NCI-H748 (cell line): ENCODE measurements at regions not wholly inside any gene's neighbourhood (a gene's known extent, or its start where the extent isn't known, plus 50 kb on each side); places are given as distances from the start of the nearest gene placed in this dataset.
A peak's percentile ranks its signal among the peaks of the same experiment; 100 is the strongest.

Experiments
- DNase-seq: peaks from one replicate; lab custom pipeline; 2025; ENCODE audit not compliant: unreplicated experiment; lab: John Stamatoyannopoulos, UW

DNA sequence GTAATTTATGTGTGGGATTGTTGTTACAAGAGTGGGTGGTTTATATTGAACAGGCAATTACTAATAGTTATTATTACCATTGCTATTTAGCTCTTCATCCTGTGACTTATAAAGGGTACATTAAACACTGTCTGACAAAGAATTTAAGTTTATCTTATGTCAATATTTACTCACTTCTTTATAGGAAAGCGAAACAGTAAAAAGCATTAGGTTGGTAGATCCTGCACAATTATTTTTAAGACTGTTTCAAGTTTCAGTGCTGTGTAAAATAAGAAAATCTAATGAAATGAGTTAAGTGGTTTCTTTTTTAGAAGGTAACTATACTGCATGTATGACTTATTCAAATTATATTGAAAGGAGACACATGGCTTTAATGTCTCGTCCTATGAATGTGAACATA is 135.8 kb upstream of the MAP3K7 start:
- DNase-seq, result no peak

DNA sequence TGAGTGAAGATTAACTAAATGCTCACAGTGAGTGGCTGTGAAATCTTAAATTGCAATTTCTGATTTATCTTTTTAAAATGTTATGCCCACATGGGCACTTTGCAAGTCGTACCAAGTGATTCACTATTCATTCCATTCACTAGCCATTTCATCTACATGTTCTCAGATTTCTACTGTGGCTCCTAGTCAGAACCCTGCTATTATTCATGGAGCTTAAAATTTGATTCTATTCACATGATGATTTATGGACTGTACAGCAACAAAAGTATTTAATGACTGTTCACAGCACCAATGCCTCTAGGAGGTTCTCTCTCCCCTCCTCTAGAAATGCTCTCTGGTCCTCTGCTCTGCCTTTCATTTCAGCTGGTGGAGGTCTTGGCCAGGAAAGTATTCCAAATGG is 133.5 kb upstream of the MAP3K7 start:
- no peak for DNase-seq

DNA sequence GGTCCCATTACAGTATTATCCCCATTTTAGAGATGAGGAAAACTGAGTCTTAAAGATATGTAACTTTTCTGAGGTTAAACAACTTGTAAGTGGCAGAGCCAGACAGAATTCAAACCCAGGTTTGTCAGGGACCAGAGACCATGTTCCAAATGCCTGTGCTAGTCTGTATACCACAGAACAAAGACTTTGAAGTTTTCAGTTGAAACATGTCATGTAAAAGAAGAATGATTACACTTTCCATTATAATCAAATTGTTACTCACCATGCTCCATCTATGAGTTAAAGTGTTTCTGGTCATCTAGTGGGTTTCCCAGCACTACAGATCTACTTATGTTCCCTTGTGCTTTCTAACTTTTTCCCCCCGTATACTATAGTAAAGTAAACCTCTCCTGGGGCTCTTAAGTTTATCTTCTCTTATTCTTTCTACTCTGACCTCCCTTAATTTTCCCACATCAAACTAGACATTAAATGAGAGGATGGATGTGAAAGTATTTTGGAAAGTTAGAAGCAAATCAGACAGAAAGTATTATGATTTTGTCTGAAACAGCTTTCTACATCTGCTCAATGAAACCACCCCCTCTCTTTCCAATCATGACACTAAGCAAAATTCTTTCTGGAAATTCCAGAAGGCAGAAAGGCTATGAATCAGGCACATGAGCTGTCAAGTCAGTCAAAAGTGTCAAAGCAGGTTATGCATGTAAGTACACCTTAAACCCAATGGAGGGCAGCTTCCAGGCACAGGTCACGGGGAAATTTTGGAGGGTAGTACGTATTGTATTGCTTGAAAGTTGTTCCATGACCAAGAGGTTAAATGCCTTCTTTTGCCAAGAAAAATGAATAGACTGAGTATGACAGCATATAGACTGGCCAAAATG is 132.7 kb upstream of the MAP3K7 start:
- DNase-seq, result no peak

DNA sequence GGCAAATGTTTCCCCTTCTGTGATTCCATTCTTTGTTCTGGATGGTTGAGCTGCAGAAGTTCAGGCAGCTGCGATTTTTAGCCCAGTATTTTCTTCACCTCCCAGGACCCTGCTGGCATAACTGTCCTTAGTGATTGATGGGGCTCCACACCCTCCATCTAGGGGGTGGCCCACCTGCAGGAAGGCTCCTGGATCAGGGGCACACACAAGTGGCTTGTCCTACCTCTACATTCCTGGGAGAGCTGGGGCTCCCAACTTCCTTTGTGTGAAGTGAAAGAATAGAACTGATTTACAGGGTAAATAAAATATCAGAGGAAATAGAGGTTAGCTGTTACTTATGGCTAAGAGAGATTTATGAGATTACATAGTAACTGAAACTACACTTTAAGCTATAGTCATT is 129.5 kb upstream of the MAP3K7 start:
- no peak for DNase-seq

DNA sequence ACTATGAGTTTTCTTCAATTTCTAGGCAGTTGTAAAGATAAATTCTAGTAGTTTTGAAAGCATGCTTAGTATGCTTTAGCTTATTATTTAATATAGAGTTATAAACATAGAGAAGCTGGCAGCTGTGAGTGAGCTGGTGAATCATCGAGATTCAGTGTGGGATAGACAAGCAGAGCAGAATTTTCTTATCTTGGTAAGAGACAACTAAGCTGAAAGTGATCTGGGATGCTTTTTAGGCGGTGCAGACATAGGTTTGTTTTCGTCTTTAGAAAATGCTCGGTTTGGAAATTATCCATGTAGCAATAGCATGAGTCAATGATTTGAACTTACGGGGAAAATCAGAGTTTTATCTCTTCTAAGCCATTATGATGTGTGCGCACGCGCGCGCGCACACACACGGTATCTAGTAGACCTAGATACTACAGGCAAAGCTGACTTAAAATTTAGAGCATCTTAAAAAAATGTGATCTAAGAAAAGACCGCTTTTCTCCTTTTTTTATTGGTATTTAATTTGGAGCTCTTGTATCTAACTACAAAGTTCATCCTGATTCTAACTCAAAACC is 128.3 kb upstream of the MAP3K7 start:
- DNase-seq, result no peak

DNA sequence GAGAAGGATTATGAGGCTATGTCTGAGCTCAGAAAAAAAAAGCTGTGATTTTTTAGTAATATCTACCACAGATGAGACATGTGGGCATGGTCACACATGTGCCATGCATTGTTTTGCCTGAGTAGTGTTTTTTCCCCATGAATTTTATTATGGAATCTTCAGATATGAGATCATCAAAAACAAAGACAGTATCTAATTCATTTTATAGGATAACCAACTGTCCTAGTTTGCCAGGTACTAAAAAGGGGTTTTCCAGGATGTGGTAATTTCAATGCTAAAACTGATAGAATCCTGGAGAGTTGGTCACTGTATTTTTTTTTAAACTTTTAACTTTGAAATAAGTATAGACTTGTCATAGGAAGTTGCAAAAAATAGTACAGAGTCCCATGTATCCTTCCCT is 127.4 kb upstream of the MAP3K7 start:
- no peak for DNase-seq

DNA sequence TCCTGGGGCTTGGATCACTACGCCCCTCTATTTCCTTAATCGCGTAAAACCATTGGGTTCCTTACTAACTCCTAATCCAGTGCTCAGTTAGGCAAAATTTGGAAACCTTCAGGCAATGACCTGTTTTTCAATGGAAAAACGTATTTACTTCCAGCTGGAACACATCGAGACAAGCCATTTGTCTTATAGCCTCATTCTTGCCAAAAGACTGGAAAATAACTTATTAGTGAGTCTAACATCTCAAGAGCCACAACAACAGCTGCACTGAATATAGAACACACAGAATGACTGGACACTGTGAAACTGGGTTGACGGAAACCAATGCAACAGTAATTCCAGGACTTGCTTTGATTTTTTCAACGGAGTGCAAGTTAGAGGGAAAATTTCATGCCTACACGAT is 125.2 kb upstream of the MAP3K7 start:
- DNase-seq, result no peak

DNA sequence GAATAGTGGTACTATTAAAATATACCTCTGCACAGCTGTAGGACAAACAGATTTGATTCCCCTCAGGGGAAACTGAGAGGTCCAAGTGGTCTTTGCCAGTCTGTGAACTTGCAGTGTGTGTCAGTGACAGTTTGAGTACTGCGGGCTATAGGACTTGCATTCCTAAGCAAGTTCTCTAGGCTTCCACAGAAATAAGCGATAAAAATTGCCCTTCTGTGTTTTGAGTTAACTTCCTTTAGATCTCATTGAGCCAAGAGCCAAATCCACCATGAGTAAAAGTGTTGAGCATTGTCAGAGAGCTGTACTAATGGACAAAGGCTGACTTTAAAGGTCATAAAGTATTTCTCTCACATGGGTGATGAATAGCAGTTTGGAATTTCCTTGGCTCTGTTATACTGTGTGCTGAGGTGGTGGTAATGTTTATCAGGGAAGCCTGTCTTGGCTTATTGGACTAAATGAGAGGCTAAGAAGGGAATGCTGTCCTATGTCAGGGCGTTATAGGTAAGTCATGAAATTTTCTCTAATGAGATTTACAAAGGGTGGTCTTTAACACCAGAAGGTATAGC is 122.6 kb upstream of the MAP3K7 start:
- no peak for DNase-seq

DNA sequence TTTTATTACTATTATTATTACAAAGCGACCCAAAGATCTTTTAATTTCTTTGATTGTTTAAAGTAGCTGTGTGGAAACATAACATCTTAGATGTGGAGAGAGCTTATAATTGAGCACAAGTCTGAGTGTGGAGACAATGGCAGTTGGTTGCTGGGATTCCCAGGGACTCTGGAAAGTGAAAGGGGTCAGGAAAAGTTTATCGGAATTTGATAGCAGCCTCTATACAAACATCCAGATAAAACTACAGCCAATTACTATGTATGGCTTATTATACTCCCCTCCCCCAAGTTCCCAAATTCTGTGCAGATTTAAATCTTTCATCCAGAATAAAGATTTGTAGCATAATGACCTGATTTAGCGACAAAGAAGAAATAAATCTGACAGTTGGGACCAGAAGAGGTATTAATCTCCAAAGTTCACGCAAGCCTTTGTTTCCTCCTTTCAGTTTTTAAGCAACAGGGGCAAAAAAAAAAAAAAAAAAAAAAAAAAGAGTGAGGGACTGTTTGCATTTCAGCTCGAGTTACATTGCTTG is 121.4 kb upstream of the MAP3K7 start:
- DNase-seq, result no peak

DNA sequence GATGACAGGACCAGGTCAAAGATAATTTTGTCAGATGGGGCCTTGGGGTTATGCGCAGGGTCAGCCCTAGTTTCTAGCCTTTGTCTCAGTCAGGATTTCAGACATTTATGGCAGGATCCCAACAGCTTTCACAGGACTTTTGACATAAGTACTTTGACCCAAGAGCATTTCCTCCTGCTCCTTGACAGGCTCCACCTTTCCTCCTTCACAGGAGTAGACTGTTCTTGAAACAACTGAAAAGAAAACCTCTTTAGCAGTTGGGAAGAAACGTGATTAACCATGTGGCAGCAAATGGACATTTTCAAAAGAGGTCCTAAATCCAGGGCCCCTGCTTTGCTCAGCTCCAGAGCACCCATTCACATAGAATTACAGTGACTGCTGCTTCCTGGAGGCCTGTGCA is 120.4 kb upstream of the MAP3K7 start:
- no peak for DNase-seq

DNA sequence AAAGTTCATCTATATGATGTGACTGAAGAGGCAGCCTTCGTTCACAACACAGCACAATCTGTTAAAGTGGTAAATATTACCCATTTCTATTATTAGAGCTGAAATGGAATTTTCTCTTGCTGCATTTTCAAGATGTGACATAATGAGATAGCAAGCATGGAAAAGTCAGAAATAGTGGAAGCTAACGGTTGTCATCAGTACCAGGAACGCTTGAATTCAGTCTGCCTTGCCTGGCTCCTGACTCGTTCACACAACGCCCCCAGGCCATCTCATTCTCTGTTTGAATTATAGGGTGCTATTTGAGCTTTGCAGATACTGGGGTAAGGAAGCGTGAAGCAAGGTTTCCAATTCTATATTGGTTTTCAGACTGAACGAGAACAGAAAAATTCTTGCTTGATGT is 116.5 kb upstream of the MAP3K7 start:
- DNase-seq, result no peak

DNA sequence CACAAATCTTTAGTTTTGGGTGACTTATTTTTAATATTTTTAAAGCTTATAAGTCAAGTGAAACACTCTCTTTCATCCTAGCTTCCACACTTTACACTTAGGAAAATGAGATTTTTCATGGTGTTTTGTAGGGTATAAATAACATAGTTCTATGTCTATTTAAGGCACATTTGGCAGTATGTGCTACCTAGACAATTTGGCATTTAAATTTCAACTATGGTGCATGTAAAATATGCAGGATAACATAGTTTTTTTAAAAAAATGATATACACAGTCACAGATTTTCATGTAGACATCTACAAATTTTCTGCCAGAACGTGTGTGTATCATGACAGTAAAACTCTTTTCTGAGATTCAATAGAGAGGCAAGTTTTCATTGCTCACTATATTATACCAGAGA is 115.1 kb upstream of the MAP3K7 start:
- DNase-seq, result no peak

DNA sequence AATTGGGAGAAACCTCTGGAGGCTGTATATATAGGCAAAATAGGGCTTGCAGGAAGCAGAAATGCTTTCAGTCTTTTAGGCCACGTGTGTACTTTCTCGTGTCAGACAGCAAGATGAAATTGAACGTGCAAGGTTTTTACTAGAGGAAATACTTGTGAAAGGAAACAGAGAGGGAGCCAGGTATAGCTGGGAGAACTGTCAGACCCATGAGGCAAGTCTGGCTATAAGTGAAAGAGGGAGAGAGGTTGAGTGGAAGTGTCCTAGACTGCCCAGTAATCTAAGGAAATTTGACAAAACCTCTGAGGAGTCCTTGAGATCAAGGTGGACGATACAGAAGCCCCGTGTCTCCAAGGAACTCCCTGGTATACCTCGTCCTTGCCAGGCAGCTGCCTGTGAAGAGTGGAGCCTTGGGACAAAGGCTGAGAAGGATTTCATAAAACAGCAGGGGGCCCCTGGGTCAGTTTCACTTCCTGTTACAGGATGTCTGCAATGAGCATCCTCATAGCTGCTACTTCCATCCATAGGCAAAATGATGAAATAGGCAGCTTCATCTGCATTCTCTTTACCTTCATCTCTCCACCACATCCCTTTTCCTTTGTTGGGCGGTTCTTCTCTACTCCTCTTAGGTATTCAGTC is 114.4 kb upstream of the MAP3K7 start:
- peak; percentile 46 for DNase-seq

DNA sequence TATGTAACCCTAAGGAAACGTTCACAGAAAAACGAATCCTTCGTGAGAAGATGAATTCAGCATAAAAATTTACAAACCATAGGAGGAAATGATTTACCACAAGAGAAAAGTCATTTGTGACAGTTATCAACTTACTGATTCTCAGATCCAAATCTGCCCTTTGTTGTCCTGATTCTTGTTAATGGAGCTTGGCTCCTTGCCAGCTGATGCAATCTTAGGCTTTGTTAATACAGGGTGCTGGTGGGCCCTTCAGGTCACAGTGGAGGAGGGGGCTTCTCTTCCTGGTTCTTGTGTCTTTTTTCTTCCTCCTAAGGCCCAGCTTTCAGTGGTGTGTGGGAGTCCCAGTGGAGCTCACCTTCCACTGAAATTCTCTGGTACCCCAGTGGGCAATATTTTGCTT is 108.4 kb upstream of the MAP3K7 start:
- DNase-seq, result peak; percentile 21

DNA sequence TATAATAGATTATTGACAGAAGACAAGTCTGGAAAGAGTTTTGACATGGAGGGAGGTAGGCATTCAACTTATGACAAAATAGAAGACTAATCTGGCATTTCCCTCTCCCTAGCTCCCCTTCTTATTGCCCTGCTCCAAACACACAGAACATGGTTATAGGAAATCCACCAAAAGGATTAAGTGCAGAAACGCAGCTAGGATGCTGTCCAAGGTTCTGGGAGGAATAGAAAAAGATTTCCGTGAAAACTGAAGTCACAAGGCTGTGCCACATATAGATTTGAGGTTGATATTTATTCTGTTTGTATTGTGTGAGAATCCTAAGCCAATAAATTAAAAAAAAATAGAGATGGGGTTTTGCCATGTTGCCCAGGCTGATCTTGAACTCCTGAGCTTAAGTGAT is 107.9 kb upstream of the MAP3K7 start:
- no peak for DNase-seq

DNA sequence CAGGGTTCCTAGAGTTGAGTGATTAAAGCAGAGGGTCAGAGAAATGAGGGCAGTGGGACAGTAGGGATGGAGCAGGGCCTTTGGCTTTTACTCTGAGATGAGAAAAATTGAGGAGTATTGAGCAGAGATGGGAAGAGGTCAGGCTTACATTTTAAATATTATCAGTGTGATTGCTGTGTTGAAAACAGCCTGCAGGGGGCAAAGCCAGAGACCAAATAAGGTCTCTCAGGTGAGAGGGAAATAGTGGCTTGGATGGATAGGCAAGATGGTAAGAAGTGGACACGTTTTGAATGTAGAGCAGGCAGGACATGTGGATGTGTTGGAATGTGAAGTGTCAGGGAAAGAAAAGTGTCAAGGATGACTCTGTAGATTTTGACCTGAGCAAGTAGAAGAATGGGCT is 105.0 kb upstream of the MAP3K7 start:
- DNase-seq, result no peak

DNA sequence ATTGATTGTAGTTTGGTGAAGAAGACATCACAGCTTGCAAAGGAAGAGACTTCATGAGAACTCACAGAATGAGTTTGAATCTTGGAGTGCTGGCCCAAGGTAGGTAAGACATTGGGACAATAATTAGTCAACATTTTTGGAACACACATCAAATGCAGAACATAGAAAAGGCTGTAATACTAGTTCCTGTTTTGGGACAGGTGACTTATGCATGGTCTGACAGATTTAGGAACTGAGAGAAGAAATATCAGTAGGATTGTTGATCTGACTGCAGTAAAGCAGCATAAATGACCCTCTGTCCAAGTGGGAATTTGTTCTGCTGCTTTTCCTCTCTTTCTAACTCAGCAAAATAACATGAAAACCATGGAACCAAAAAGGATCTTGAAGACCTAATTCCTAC is 102.3 kb upstream of the MAP3K7 start:
- DNase-seq, result no peak

DNA sequence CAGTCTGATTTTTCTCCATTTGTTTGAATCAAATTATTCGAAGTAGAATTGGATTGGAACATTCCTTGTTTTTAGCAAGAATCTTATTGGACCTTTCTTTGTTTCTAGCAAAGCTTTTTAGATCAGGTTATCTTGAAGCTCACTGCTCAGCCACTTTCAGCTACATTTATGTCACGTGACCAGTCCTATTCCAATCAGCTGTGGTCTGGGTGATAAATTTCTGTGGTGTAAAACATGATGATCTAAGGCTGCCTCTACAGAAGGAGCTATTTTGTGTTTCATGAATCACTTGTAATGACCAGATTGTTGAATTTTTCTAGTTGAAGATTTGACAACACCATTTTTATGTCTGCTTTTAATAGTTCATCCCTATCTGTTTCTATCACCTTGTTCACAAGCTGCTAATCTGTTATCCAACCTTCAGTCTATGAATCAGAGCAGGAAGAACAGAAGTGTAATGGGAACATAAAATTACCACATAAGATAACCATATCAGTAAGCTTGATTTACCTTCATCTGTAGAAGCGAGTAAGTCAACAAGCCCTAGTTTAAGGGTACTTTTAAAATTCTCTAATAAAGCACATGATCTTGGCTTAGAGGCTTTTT is 101.0 kb upstream of the MAP3K7 start:
- DNase-seq, result no peak

DNA sequence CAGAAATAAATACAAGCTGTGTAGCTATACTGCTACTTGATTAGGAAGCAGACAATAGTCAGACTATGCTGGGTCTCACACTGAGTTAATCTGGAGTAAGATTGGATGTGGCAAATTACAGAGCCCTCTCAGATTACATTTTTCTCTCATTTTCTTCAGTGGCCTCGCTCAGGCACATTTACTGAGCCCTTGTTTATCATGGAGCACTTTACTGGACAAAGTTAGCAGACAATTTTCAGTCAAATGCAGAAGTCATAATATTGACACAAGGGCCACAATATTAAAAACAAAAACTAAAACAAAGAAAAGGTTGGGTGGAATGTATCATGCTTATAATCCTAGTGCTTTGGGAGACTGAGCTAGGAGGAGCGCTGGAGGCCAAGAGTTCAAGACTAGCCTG is 95.0 kb upstream of the MAP3K7 start:
- no peak for DNase-seq

DNA sequence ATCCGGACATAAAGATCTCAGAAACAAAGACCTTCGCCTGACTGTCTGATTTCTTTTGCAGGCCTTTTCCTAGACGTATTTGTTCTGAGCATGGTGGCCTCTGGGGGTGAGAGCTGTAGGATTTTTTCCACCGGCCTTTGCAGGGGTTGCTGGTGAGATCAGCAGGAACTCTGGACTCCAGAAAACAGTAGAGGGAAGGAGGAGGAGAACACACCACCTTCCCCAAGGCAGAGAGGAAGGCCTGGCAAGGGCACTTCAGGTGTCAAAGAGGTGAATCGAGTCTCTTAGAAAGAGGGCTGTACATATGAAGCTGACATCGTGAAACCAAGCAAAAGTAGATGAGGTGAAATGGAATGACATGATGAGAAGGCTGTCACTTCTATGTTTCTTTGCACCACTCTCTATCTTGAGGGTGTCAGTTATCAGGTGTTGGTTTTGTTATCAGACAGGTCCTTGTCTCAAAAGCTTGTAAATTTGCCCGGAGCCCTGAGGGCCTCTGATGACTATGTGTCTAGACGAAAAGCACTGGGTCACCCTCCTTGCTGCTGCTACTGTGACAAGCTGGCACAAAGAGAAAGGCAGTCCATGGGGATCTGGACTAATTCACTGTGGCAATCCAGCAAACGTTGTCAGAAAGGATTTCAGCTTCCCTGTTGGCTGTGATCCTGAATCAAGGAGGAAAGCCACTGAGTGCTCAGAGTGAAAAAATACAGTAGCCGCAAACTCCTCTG is 91.3 kb upstream of the MAP3K7 start:
- DNase-seq, result no peak

DNA sequence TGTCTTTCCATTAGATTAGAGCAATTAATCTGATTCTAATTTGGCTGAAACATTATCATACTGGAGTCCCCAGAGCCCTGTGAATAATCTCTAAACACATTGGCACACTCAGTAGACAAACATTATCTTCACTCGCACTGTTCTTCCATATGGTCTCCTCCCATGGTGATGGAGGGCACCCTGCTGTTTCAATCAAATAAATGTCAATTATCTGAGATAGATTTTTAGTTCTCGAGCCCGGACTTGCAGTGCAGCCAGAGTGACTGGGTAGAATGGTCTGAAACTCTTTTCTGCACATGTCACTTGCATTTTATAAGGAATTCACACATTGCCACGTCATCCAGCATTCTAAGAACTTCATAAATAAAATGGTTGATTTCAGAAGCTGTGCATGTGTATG is 90.6 kb upstream of the MAP3K7 start:
- DNase-seq, result peak; percentile 84
